ENCODE measurements at regions not wholly inside any gene's neighbourhood (a gene's known extent, or its start where the extent isn't known, plus 50 kb on each side); places are given as distances from the start of the nearest gene placed in this dataset.

DNA sequence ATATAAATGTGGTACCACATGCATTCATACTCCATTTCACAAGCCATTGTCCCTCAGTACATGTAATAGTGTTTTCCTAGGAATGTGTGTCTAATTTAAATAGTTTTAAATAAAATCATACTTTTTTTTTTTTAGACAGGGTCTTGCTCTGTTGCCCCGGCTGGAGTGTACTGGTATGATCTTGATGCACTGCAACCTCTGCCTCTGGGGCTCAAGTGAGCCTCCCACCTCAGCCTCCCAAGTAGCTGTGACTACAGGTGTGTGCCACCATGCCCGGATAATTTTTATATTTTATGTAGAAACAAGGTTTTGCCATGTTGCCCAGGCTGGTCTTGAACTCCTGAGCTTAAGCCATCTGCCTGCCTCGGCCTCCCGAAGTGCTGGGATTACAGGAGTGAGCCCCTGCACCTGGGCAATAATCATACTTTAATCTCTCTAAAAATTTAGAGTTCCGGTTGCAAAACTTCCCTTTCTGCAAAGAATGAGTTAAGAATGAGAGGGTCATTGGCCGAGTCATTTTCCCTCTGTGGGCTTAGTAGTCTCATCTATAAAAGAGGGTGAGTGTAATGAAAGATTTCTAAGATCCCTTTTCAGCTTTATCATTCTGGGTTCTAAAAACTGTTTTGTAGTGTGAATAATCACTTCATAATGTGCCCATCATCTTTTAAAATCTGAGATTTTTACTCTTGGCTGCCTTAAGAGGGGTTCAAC lies 116.0 kb upstream of the PELI1 start:
- TF ChIP-seq, protein P1, sequence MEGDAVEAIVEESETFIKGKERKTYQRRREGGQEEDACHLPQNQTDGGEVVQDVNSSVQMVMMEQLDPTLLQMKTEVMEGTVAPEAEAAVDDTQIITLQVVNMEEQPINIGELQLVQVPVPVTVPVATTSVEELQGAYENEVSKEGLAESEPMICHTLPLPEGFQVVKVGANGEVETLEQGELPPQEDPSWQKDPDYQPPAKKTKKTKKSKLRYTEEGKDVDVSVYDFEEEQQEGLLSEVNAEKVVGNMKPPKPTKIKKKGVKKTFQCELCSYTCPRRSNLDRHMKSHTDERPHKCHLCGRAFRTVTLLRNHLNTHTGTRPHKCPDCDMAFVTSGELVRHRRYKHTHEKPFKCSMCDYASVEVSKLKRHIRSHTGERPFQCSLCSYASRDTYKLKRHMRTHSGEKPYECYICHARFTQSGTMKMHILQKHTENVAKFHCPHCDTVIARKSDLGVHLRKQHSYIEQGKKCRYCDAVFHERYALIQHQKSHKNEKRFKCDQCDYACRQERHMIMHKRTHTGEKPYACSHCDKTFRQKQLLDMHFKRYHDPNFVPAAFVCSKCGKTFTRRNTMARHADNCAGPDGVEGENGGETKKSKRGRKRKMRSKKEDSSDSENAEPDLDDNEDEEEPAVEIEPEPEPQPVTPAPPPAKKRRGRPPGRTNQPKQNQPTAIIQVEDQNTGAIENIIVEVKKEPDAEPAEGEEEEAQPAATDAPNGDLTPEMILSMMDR (optimal IDR thresholded peaks at IDR 0.05 in 1 of 3, IDR thresholded peaks at IDR 0.05 in 1 of 3, conservative IDR thresholded peaks at IDR 0.05 in 1 of 3; ENCODE audit: extremely low read depth in 1 of 3, insufficient read depth in 2 of 3, low read length in 3 of 3) = no peak
- no peak for TF ChIP-seq EZH2 (IDR thresholded peaks at IDR 0.05; ENCODE audit: low read length)
